ENCODE measurements at regions not wholly inside any gene's neighbourhood (a gene's known extent, or its start where the extent isn't known, plus 50 kb on each side); places are given as distances from the start of the nearest gene placed in this dataset.

DNA sequence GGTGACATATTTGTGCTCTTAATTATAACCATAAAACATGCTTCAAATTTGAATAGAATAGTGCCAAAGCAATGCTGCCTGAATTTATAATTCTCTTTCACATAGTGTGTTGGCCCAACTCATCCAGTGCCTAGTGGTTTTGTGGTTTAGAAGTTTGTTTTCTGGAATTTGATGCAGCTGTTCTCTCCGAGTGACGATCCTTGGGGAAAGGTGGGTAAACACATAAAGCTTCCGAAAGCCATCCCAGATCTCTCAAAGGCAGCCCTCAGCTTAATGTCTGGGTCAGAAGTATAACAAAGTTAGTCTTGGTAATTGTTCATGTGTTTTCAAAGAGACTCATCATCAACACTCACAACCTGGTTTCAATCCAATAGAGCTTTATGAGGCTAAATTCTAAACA, 235.6 kb upstream of the CDH2 start:
- Histone ChIP-seq H3K4me1 (no peaks in the 10 kb centered on the region), H3K27ac (no peak overlapping the region), H3K36me3 (no peaks in the 10 kb centered on the region), H3K4me3 (replicated peaks in 1 of 3) (no peak overlapping the region), H3K27me3 (no peaks in the 10 kb centered on the region), H3K9me3 (no peaks in the 10 kb centered on the region)
- TF ChIP-seq, protein P1, sequence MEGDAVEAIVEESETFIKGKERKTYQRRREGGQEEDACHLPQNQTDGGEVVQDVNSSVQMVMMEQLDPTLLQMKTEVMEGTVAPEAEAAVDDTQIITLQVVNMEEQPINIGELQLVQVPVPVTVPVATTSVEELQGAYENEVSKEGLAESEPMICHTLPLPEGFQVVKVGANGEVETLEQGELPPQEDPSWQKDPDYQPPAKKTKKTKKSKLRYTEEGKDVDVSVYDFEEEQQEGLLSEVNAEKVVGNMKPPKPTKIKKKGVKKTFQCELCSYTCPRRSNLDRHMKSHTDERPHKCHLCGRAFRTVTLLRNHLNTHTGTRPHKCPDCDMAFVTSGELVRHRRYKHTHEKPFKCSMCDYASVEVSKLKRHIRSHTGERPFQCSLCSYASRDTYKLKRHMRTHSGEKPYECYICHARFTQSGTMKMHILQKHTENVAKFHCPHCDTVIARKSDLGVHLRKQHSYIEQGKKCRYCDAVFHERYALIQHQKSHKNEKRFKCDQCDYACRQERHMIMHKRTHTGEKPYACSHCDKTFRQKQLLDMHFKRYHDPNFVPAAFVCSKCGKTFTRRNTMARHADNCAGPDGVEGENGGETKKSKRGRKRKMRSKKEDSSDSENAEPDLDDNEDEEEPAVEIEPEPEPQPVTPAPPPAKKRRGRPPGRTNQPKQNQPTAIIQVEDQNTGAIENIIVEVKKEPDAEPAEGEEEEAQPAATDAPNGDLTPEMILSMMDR (IDR thresholded peaks at IDR 0.05), result no peak
- TF ChIP-seq POLR2A (IDR thresholded peaks at IDR 0.05), result no peak
- 78 to 80% methylated on average over 3 of the region's 3 CpGs for WGBS, 2 donors
- intact Hi-C loops (cut with DNase I), result no loop called here
- no peak for DNase-seq

DNA sequence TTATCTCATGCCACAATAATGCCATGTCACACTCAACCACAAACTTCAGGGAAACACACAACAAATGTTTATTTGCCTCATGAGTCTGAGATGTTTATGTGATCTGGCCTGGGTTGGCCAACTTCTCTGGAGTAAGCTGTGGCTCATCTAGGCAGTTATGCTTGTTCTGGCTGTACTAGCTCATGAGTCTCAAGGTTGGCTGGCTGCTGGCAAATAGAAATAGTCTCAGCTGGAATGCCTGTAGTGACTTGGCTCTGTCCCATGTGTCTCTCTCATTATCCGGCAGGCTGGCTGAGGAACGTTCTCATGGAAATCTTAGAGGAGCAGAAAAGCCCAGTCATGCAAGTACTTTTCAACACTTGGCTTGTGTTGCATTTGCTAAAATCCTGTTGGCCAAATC, 234.9 kb upstream of the CDH2 start:
- Histone ChIP-seq H3K4me3 (replicated peaks in 1 of 3) (no peak overlapping the region), H3K27ac (no peak overlapping the region), H3K4me1 (no peaks in the 10 kb centered on the region), H3K36me3 (no peaks in the 10 kb centered on the region), H3K9me3 (no peaks in the 10 kb centered on the region), H3K27me3 (no peaks in the 10 kb centered on the region)
- 14 to 33% methylated on average over 2 of the region's 2 CpGs for WGBS, 2 donors
- TF ChIP-seq, protein P1 (IDR thresholded peaks at IDR 0.05), result no peak
- no peak for DNase-seq
- intact Hi-C loops (cut with DNase I), result no loop called here

DNA sequence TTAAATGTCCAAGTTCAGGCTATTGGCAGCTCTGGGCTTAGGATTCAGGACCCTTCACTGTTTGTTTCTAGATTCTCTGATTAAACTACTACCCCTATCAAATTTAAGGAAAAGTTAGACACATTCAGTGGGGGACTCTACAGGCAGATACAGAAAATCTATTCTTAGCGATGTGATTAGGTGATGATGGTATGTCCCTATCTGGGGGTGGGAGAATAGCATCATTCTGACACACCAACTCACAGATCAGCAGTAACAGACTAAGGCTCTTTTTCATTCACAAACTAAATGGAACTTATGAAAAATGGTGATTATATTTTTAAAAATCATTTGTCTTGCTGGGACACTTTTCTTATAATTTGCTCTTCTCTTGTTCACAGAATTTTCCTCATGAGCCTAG, 232.9 kb upstream of the CDH2 start:
- no peak overlapping the region for H3K4me3 ChIP-seq (replicated peaks in 1 of 3)
- H3K27ac ChIP-seq, result no peak overlapping the region
- no peaks in the 10 kb centered on the region for H3K27me3 ChIP-seq
- WGBS, 2 donors, result 91 to 92% methylated on average over 1 of the region's 1 CpG
- no peak for TF ChIP-seq POLR2A (IDR thresholded peaks at IDR 0.05)
- TF ChIP-seq, protein P1 (IDR thresholded peaks at IDR 0.05), result no peak
- DNase-seq, result no peak
- no peaks in the 10 kb centered on the region for H3K4me1 ChIP-seq
- intact Hi-C loops (cut with DNase I), result no loop called here
- H3K9me3 ChIP-seq, result no peaks in the 10 kb centered on the region
- H3K36me3 ChIP-seq, result no peaks in the 10 kb centered on the region

DNA sequence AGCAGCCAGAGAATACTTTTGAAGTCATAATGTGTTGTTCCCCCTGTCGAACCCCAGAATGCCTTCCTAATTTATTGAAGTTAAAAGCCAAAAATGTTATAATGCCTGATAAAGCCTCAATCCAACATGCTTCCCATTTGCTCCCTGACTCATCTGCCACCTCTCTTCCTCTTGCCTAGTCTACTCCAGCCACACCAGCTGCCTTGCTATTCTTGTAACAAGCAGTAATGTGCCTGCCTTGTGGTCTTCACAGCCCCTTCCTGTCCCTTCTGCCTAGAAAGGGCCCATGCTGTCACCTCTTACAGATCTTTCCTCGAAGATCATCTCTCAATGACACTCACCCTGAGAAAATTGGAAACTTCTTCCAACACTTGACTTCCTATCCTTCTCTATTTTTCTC, 231.6 kb upstream of the CDH2 start:
- Histone ChIP-seq H3K36me3 (no peaks in the 10 kb centered on the region), H3K9me3 (no peaks in the 10 kb centered on the region), H3K4me1 (no peaks in the 10 kb centered on the region), H3K27ac (no peak overlapping the region), H3K4me3 (replicated peaks in 1 of 3) (no peak overlapping the region), H3K27me3 (no peaks in the 10 kb centered on the region)
- TF ChIP-seq, protein P1 (IDR thresholded peaks at IDR 0.05), result no peak
- no peak for TF ChIP-seq POLR2A (IDR thresholded peaks at IDR 0.05)
- intact Hi-C loops (cut with DNase I), result no loop called here
- DNase-seq, result no peak
- 72 to 79% methylated on average over 2 of the region's 2 CpGs for WGBS, 2 donors

DNA sequence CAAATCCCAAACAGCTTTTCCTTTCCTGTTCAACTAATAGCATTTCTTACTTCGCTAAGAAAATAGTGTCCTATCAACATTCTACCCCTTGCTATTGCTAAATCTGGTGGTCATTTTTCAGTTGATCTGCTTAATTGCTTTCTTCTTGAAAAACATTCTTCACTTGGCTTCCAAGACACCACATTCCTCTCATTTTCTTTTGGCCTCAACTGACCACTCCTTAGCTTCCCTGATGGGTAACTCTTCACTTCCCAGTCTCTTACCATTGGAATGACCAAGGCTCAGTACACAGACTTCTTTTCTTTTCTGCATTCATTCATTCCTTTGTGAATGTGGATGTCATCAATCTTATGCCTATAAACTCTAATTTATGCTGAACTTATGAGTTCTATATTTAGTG, 230.8 kb upstream of the CDH2 start:
- WGBS, 2 donors, result 68 to 71% methylated on average over 1 of the region's 1 CpG
- TF ChIP-seq POLR2A (IDR thresholded peaks at IDR 0.05), result no peak
- TF ChIP-seq, protein P1 (IDR thresholded peaks at IDR 0.05), result no peak
- Histone ChIP-seq H3K9me3 (no peaks in the 10 kb centered on the region), H3K27me3 (no peaks in the 10 kb centered on the region), H3K4me1 (no peaks in the 10 kb centered on the region), H3K27ac (no peak overlapping the region), H3K4me3 (replicated peaks in 1 of 3) (no peak overlapping the region), H3K36me3 (no peaks in the 10 kb centered on the region)
- intact Hi-C loops (cut with DNase I), result no loop called here
- DNase-seq, result no peak
